Large intestine (tissue), 3 donors: ENCODE measurements at regions not wholly inside any gene's neighbourhood (a gene's known extent, or its start where the extent isn't known, plus 50 kb on each side); places are given as distances from the start of the nearest gene placed in this dataset.

ENCODE experiments used
- DNase-seq, 2 donors: peaks; one replicate each; pipeline versions ENCODE4 v3.0.0 to v3.0.0-alpha.2; 2013
- H3K27ac ChIP-seq: one replicate; pipeline ENCODE4 v1.5.1; 2013; ENCODE audit warnings: low read length
- H3K27me3 ChIP-seq: 2 replicates; pipeline ENCODE4 v1.6.1; 2013; ENCODE audit warnings: low read length; ENCODE audit not compliant: control insufficient read depth, insufficient read depth
- H3K36me3 ChIP-seq: 2 replicates; pipeline ENCODE4 v1.6.1; 2013; ENCODE audit warnings: low read length; ENCODE audit not compliant: control insufficient read depth, insufficient read depth
- H3K4me1 ChIP-seq: one replicate; pipeline ENCODE4 v1.6.1; 2013; ENCODE audit warnings: low read length; ENCODE audit not compliant: control insufficient read depth, insufficient read depth
- H3K4me3 ChIP-seq: one replicate; pipeline ENCODE4 v1.5.1; 2013; ENCODE audit warnings: low read length
- H3K9me3 ChIP-seq: one replicate; pipeline ENCODE4 v1.6.1; 2013; ENCODE audit warnings: mild to moderate bottlenecking, low read depth, low read length, moderate library complexity; ENCODE audit not compliant: control insufficient read depth
- WGBS: methylation state at CpG from one replicate; pipeline ENCODE4 v1.1.5; 2013; ENCODE audit warnings: low lambda C conversion rate; ENCODE audit not compliant: insufficient coverage; 5-methylcytosine and 5-hydroxymethylcytosine counted together

GRCh38 chr21:28811860-28812259, 180.8 kb downstream of the LTN1 start:
- 57% methylated on average over 1 of the region's 3 CpGs for WGBS
- Histone ChIP-seq H3K27ac (no peak overlapping the region), H3K27me3 (no peaks in the 10 kb centered on the region), H3K4me1 (no peaks in the 10 kb centered on the region), H3K9me3 (no peaks in the 10 kb centered on the region), H3K36me3 (no peaks in the 10 kb centered on the region), H3K4me3 (no peak overlapping the region)
- no peak for DNase-seq

GRCh38 chr21:28810826-28811524, 181.7 kb downstream of the LTN1 start:
- H3K4me1 ChIP-seq: no peaks in the 10 kb centered on the region
- DNase-seq: no peak
- no peak overlapping the region for H3K4me3 ChIP-seq
- WGBS: no CpG with 5 or more reads among the region's 3 CpGs
- no peak overlapping the region for H3K27ac ChIP-seq
- no peaks in the 10 kb centered on the region for H3K27me3 ChIP-seq
- no peaks in the 10 kb centered on the region for H3K9me3 ChIP-seq
- H3K36me3 ChIP-seq: no peaks in the 10 kb centered on the region

GRCh38 chr21:28805885-28806284, 186.8 kb downstream of the LTN1 start:
- peak in 1 of 2 donors; percentile 32 for DNase-seq
- Histone ChIP-seq H3K27me3 (no peaks in the 10 kb centered on the region), H3K36me3 (no peaks in the 10 kb centered on the region), H3K27ac (peak overlapping the region; percentile 36), H3K4me1 (no peaks in the 10 kb centered on the region), H3K9me3 (no peaks in the 10 kb centered on the region), H3K4me3 (no peak overlapping the region)
- 75% methylated on average over 1 of the region's 4 CpGs for WGBS

- Histone ChIP-seq H3K4me1 (no peaks in the 10 kb centered on the region), H3K27ac (no peak overlapping the region), H3K36me3 (no peaks in the 10 kb centered on the region), H3K9me3 (no peaks in the 10 kb centered on the region), H3K4me3 (no peak overlapping the region), H3K27me3 (no peaks in the 10 kb centered on the region)
- DNase-seq: no peak
- no CpG with 5 or more reads among the region's 3 CpGs for WGBS
These were observed 188.5 kb downstream of the LTN1 start for GRCh38 chr21:28804089-28804670.

- H3K36me3 ChIP-seq: no peaks in the 10 kb centered on the region
- WGBS: 100% methylated on average over 1 of the region's 1 CpG
- H3K4me1 ChIP-seq: no peaks in the 10 kb centered on the region
- H3K4me3 ChIP-seq: no peak overlapping the region
- H3K27me3 ChIP-seq: no peaks in the 10 kb centered on the region
- H3K27ac ChIP-seq: no peak overlapping the region
- no peak for DNase-seq
- no peaks in the 10 kb centered on the region for H3K9me3 ChIP-seq
These were observed 190.8 kb downstream of the LTN1 start for GRCh38 chr21:28801906-28802305.

- Histone ChIP-seq H3K36me3 (no peaks in the 10 kb centered on the region), H3K27me3 (no peaks in the 10 kb centered on the region), H3K4me3 (no peak overlapping the region), H3K4me1 (no peaks in the 10 kb centered on the region), H3K27ac (no peak overlapping the region), H3K9me3 (no peaks in the 10 kb centered on the region)
- WGBS: 88% methylated on average over 3 of the region's 7 CpGs
- DNase-seq: peak; percentile 14 to 22
These were observed 192.8 kb downstream of the LTN1 start for GRCh38 chr21:28799926-28800325.

- H3K27ac ChIP-seq: no peak overlapping the region
- no peak overlapping the region for H3K4me3 ChIP-seq
These were observed 193.9 kb downstream of the LTN1 start for GRCh38 chr21:28798798-28799197.

GRCh38 chr21:28795251-28795650, 197.4 kb downstream of the LTN1 start:
- no peaks in the 10 kb centered on the region for H3K27me3 ChIP-seq
- no peak for DNase-seq
- no peak overlapping the region for H3K27ac ChIP-seq
- no peak overlapping the region for H3K4me3 ChIP-seq
- no peaks in the 10 kb centered on the region for H3K36me3 ChIP-seq
- no peaks in the 10 kb centered on the region for H3K4me1 ChIP-seq
- no peaks in the 10 kb centered on the region for H3K9me3 ChIP-seq
- WGBS: 0% methylated on average over 1 of the region's 1 CpG

More at GRCh38 chr21:28798798-28799197, 193.9 kb downstream of the LTN1 start:
- WGBS: no CpG with 5 or more reads among the region's 1 CpG
- H3K9me3 ChIP-seq: no peaks in the 10 kb centered on the region
- H3K36me3 ChIP-seq: no peaks in the 10 kb centered on the region
- no peak for DNase-seq
- H3K4me1 ChIP-seq: no peaks in the 10 kb centered on the region
- no peaks in the 10 kb centered on the region for H3K27me3 ChIP-seq

- WGBS: no CpG with 5 or more reads among the region's 2 CpGs
- Histone ChIP-seq H3K36me3 (no peaks in the 10 kb centered on the region), H3K9me3 (no peaks in the 10 kb centered on the region), H3K4me1 (no peaks in the 10 kb centered on the region), H3K4me3 (no peak overlapping the region), H3K27ac (no peak overlapping the region), H3K27me3 (no peaks in the 10 kb centered on the region)
- no peak for DNase-seq
These were observed 198.3 kb downstream of the LTN1 start for GRCh38 chr21:28794371-28794851.

GRCh38 chr21:28793043-28793442, 199.6 kb downstream of the LTN1 start:
- H3K4me3 ChIP-seq: no peak overlapping the region
- DNase-seq: no peak
- H3K9me3 ChIP-seq: no peaks in the 10 kb centered on the region
- H3K4me1 ChIP-seq: no peaks in the 10 kb centered on the region
- WGBS: 83% methylated on average over 1 of the region's 2 CpGs
- no peaks in the 10 kb centered on the region for H3K27me3 ChIP-seq
- no peaks in the 10 kb centered on the region for H3K36me3 ChIP-seq
- H3K27ac ChIP-seq: no peak overlapping the region
